ENCODE measurements at regions not wholly inside any gene's neighbourhood (a gene's known extent, or its start where the extent isn't known, plus 50 kb on each side); places are given as distances from the start of the nearest gene placed in this dataset.

DNA sequence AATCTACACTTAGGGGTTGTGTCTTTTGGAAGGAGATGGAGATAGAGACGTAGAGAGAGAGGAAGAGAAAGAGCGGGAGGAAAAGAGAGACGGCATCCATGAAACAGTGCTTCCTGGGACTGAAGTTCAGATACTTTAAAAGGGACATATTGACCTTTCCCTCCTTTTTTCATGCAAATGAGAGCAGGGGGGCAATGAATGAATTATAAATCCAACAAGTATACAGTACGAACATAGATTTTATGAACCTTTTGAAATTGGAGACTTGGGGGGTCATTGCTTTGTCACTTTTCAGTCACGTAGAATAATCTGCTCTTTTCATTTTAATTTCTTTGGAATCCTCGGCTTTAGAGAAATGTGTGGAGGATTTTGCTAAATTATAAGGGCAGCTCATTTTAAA, 364.2 kb downstream of the MAT2B start:
- BruUV-seq (replicated peaks): no TSS peak
- CTCF ChIA-PET: no interaction called here

More for the DNA sequence above, 364.2 kb downstream of the MAT2B start:
- DNase-seq (ENCODE audit: low read depth, low spot score): no peak
- Histone ChIP-seq H3K4me1 (ENCODE audit: control insufficient read depth, insufficient read depth, low read length) (no peaks in the 10 kb centered on the region), H3K4me2 (ENCODE audit: control insufficient read depth, insufficient read depth) (no peak overlapping the region), H3K36me3 (ENCODE audit: control insufficient read depth in 2 of 2, insufficient read depth in 2 of 2, low read length in 1 of 2) (no peaks in the 10 kb centered on the region), H3K27ac (ENCODE audit: control insufficient read depth, insufficient read depth) (no peak overlapping the region), H3K27me3 (replicated peaks in 1 of 2; ENCODE audit: control insufficient read depth in 2 of 2, insufficient read depth in 2 of 2, low read length in 1 of 2) (no peaks in the 10 kb centered on the region), H3K9me3 (replicated peaks; ENCODE audit: control insufficient read depth, insufficient read depth, low read length) (no peaks in the 10 kb centered on the region), H3K79me2 (ENCODE audit: control insufficient read depth, insufficient read depth, low read length) (no peaks in the 10 kb centered on the region), H3K9ac (ENCODE audit: control insufficient read depth, insufficient read depth, low read length) (no peak overlapping the region), H4K20me1 (ENCODE audit: control insufficient read depth, insufficient read depth) (no peaks in the 10 kb centered on the region), H2AFZ (ENCODE audit: control insufficient read depth, low read depth, low read length) (no peak overlapping the region), H3K4me3 (no peak overlapping the region)
- in situ Hi-C loops (cut with MboI) (no loop called here), intact Hi-C loops (cut with micrococcal nuclease; ENCODE audit: unreplicated experiment) (no loop called here)
- WGBS (ENCODE audit: insufficient coverage, insufficient replicate concordance, low lambda C conversion rate, missing lambda C conversion rate): 42% methylated on average over 6 of the region's 6 CpGs
- ChIA-PET POLR2A (no interaction called here), RAD21 (ENCODE audit: unreplicated experiment) (no interaction called here), SMC1A (ENCODE audit: uncharacterized antibody, unreplicated experiment) (no interaction called here)
- no peak for FAIRE-seq
- ATAC-seq: no peak
- no peak for TF ChIP-seq ESRRA (IDR thresholded peaks at IDR 0.05; ENCODE audit: low read length)
- no peak for TF ChIP-seq SIN3A (IDR thresholded peaks at IDR 0.05; ENCODE audit: low read depth, low read length)
- TF ChIP-seq, protein P1, sequence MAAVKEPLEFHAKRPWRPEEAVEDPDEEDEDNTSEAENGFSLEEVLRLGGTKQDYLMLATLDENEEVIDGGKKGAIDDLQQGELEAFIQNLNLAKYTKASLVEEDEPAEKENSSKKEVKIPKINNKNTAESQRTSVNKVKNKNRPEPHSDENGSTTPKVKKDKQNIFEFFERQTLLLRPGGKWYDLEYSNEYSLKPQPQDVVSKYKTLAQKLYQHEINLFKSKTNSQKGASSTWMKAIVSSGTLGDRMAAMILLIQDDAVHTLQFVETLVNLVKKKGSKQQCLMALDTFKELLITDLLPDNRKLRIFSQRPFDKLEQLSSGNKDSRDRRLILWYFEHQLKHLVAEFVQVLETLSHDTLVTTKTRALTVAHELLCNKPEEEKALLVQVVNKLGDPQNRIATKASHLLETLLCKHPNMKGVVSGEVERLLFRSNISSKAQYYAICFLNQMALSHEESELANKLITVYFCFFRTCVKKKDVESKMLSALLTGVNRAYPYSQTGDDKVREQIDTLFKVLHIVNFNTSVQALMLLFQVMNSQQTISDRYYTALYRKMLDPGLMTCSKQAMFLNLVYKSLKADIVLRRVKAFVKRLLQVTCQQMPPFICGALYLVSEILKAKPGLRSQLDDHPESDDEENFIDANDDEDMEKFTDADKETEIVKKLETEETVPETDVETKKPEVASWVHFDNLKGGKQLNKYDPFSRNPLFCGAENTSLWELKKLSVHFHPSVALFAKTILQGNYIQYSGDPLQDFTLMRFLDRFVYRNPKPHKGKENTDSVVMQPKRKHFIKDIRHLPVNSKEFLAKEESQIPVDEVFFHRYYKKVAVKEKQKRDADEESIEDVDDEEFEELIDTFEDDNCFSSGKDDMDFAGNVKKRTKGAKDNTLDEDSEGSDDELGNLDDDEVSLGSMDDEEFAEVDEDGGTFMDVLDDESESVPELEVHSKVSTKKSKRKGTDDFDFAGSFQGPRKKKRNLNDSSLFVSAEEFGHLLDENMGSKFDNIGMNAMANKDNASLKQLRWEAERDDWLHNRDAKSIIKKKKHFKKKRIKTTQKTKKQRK (IDR thresholded peaks at IDR 0.05; ENCODE audit: low read depth, low read length): no peak
- TF ChIP-seq WRNIP1 (IDR thresholded peaks at IDR 0.05; ENCODE audit: borderline replicate concordance, low read depth, low read length): no peak
- no peak for TF ChIP-seq BACH1 (IDR thresholded peaks at IDR 0.05; ENCODE audit: borderline replicate concordance)
- no peak for TF ChIP-seq SMARCA5 (IDR thresholded peaks at IDR 0.05)
- no peak for TF ChIP-seq ETV6 (conservative IDR thresholded peaks at IDR 0.05 in 1 of 2, IDR thresholded peaks at IDR 0.05 in 1 of 2; ENCODE audit: borderline replicate concordance in 1 of 2, low read depth in 1 of 2)
- TF ChIP-seq TAF1 (IDR thresholded peaks at IDR 0.05; ENCODE audit: borderline replicate concordance, low read depth, low read length): no peak
- TF ChIP-seq POLR2A (IDR thresholded peaks at IDR 0.05; ENCODE audit: low read depth, low read length): no peak
- TF ChIP-seq, protein P2, sequence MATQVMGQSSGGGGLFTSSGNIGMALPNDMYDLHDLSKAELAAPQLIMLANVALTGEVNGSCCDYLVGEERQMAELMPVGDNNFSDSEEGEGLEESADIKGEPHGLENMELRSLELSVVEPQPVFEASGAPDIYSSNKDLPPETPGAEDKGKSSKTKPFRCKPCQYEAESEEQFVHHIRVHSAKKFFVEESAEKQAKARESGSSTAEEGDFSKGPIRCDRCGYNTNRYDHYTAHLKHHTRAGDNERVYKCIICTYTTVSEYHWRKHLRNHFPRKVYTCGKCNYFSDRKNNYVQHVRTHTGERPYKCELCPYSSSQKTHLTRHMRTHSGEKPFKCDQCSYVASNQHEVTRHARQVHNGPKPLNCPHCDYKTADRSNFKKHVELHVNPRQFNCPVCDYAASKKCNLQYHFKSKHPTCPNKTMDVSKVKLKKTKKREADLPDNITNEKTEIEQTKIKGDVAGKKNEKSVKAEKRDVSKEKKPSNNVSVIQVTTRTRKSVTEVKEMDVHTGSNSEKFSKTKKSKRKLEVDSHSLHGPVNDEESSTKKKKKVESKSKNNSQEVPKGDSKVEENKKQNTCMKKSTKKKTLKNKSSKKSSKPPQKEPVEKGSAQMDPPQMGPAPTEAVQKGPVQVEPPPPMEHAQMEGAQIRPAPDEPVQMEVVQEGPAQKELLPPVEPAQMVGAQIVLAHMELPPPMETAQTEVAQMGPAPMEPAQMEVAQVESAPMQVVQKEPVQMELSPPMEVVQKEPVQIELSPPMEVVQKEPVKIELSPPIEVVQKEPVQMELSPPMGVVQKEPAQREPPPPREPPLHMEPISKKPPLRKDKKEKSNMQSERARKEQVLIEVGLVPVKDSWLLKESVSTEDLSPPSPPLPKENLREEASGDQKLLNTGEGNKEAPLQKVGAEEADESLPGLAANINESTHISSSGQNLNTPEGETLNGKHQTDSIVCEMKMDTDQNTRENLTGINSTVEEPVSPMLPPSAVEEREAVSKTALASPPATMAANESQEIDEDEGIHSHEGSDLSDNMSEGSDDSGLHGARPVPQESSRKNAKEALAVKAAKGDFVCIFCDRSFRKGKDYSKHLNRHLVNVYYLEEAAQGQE (IDR thresholded peaks at IDR 0.05; ENCODE audit: low read depth, low read length): no peak
- TF ChIP-seq SREBF1 (IDR thresholded peaks at IDR 0.05; ENCODE audit: low read length): no peak
- TF ChIP-seq NRF1 (conservative IDR thresholded peaks at IDR 0.05; ENCODE audit: low read depth, low read length): no peak

Data from GM12878 (cell line).